ENCODE measurements at regions not wholly inside any gene's neighbourhood (a gene's known extent, or its start where the extent isn't known, plus 50 kb on each side); places are given as distances from the start of the nearest gene placed in this dataset.

GRCh38 chr1:232542633-232543593 lies 87.0 kb downstream of the SIPA1L2 start (continued):
- TF ChIP-seq ZBTB40 (IDR thresholded peaks at IDR 0.05), result no peak
- no peak for TF ChIP-seq ZBTB40 (CRISPR knock-in tag; IDR thresholded peaks at IDR 0.05)

All from K562 (cell line).